ENCODE measurements at regions not wholly inside any gene's neighbourhood (a gene's known extent, or its start where the extent isn't known, plus 50 kb on each side); places are given as distances from the start of the nearest gene placed in this dataset.
"Not testable (repeated sequence)": the region's sequence is repeated elsewhere in the genome, so short reads cannot be mapped to it uniquely, and the experiment has no call there.

- DNase-seq = no peak
These were observed 1125.0 kb downstream of the TYW1 start for GRCh38 chr7:68121655-68122054.

GRCh38 chr7:68122801-68123200, 1126.2 kb downstream of the TYW1 start:
- DNase-seq = no peak

GRCh38 chr7:68125168-68125567, 1128.5 kb downstream of the TYW1 start:
- no peak for DNase-seq

GRCh38 chr7:68133045-68133444, 1136.4 kb downstream of the TYW1 start:
- no peak for DNase-seq

- DNase-seq = no peak
These were observed 1146.7 kb downstream of the TYW1 start for GRCh38 chr7:68143345-68143744.

GRCh38 chr7:68146983-68147382, 1150.3 kb downstream of the TYW1 start:
- DNase-seq = no peak

GRCh38 chr7:68147614-68148238, 1151.1 kb downstream of the TYW1 start:
- DNase-seq = peak; percentile 58

- DNase-seq = peak; percentile 11
These were observed 1151.8 kb downstream of the TYW1 start for GRCh38 chr7:68148440-68148839.

GRCh38 chr7:68152205-68152604, 1155.6 kb downstream of the TYW1 start:
- DNase-seq = no peak

- DNase-seq = peak; percentile 89
These were observed 1159.0 kb downstream of the TYW1 start for GRCh38 chr7:68155676-68156075.

GRCh38 chr7:68158686-68159295, 1162.2 kb downstream of the TYW1 start:
- DNase-seq = peak; percentile 32

GRCh38 chr7:68162712-68163111, 1166.1 kb downstream of the TYW1 start:
- no peak for DNase-seq

GRCh38 chr7:68166525-68166924, 1169.9 kb downstream of the TYW1 start:
- DNase-seq = no peak

GRCh38 chr7:68173513-68173912, 1176.9 kb downstream of the TYW1 start:
- DNase-seq = no peak

- peak; percentile 89 for DNase-seq
These were observed 1180.3 kb downstream of the TYW1 start for GRCh38 chr7:68176974-68177373.

- no peak for DNase-seq
These were observed 1184.1 kb downstream of the TYW1 start for GRCh38 chr7:68180761-68181160.

- no peak for DNase-seq
These were observed 1186.5 kb downstream of the TYW1 start for GRCh38 chr7:68183176-68183575.

GRCh38 chr7:68185631-68186456, 1189.2 kb downstream of the TYW1 start:
- peak; percentile 97 for DNase-seq

- DNase-seq = no peak
These were observed 1190.9 kb downstream of the TYW1 start for GRCh38 chr7:68187532-68187931.

GRCh38 chr7:68192941-68193340, 1196.3 kb downstream of the TYW1 start:
- no peak for DNase-seq

- not testable (repeated sequence) for DNase-seq
These were observed 1199.0 kb downstream of the TYW1 start for GRCh38 chr7:68195642-68196041.

- DNase-seq = no peak
These were observed 1203.5 kb downstream of the TYW1 start for GRCh38 chr7:68200051-68200670.

- DNase-seq = no peak
These were observed 1206.6 kb downstream of the TYW1 start for GRCh38 chr7:68203251-68203650.

GRCh38 chr7:68205826-68206225, 1209.2 kb downstream of the TYW1 start:
- DNase-seq = no peak

Measured in NCI-H146 (cell line).